Thyroid gland (tissue), 4 donors: ENCODE measurements at regions not wholly inside any gene's neighbourhood (a gene's known extent, or its start where the extent isn't known, plus 50 kb on each side); places are given as distances from the start of the nearest gene placed in this dataset.

Source experiments
- DNase-seq, 2 donors: peaks; one replicate each; pipeline ENCODE4 v3.0.0-alpha.2; 2019
- H3K27ac ChIP-seq, 3 donors: fragments of 200-600 bp; sonication (generic); 1 replicate in 2 of 3; 2 replicates in 1 of 3; pipeline ENCODE4 v1.5.1; 2016 to 2019; ENCODE audit warnings: mild to moderate bottlenecking in 1 of 3, moderate library complexity in 1 of 3
- H3K27me3 ChIP-seq: fragments of 200-600 bp; sonication (generic); one replicate; pipeline ENCODE4 v1.5.1; 2019
- H3K36me3 ChIP-seq, 2 donors: fragments of 200-600 bp; sonication (generic); one replicate each; pipeline ENCODE4 v1.5.1; 2016 to 2019
- H3K4me1 ChIP-seq, 2 donors: fragments of 200-600 bp; sonication (generic); one replicate each; pipeline ENCODE4 v1.5.1; 2017 to 2019
- H3K4me3 ChIP-seq, 3 donors: fragments of 200-600 bp; sonication (generic); replicated peaks in 1 of 3; 1 replicate in 2 of 3; 2 replicates in 1 of 3; pipeline ENCODE4 v1.5.1; 2016; ENCODE audit warnings: mild to moderate bottlenecking in 1 of 3
- H3K9me3 ChIP-seq: fragments of 200-600 bp; sonication (generic); one replicate; pipeline ENCODE4 v1.5.1; 2017
- POLR2A ChIP-seq, 2 donors: fragments of 450-650 bp; IDR thresholded peaks; one replicate each; pipeline ENCODE4 v1.6.1; 2017; ENCODE audit warnings: antibody characterized with exemption in 2 of 2, mild to moderate bottlenecking in 2 of 2, moderate library complexity in 1 of 2
- WGBS, 2 donors: methylation state at CpG; one replicate each; pipeline ENCODE4 v1.1.5; 2017; 5-methylcytosine and 5-hydroxymethylcytosine counted together
- intact Hi-C: fragments of 100-400 bp; cut with DNase I; formaldehyde crosslinking; loops from one replicate; pipeline ENCODE4 v1.15.1; 2023
- TF ChIP-seq, protein P1 (sequence below), 6 experiments: fragments of 200-600 bp in 3 of 6; fragments of 450-650 bp in 3 of 6; sonication (generic) in 3 of 6; IDR thresholded peaks; one replicate each; pipeline ENCODE4 v1.5.1; 2016 to 2019; ENCODE audit warnings: antibody characterized with exemption in 6 of 6, mild to moderate bottlenecking in 2 of 6, inconsistent platforms in 1 of 6, moderate library complexity in 1 of 6

DNA sequence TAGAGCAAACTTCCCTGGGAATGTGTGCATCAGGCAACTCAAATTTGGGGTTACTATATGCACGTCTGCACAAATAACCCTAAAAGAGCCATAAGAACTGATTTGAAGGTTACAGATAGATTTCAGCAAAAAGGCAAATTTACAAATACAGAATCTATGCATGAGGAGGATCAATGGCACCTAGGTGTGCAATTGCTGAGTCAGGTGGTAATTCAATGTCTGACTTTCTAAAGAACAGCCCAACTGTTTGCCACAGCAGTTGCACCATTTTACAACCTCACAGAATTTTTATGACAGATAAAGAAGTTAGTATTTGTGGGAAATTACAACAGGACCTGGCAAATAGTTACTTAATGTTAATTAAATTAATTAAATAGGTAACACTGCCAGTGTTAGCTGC is 405.5 kb downstream of the TMEM114 start:
- TF ChIP-seq POLR2A (IDR thresholded peaks at IDR 0.05): no peak
- TF ChIP-seq, protein P1, sequence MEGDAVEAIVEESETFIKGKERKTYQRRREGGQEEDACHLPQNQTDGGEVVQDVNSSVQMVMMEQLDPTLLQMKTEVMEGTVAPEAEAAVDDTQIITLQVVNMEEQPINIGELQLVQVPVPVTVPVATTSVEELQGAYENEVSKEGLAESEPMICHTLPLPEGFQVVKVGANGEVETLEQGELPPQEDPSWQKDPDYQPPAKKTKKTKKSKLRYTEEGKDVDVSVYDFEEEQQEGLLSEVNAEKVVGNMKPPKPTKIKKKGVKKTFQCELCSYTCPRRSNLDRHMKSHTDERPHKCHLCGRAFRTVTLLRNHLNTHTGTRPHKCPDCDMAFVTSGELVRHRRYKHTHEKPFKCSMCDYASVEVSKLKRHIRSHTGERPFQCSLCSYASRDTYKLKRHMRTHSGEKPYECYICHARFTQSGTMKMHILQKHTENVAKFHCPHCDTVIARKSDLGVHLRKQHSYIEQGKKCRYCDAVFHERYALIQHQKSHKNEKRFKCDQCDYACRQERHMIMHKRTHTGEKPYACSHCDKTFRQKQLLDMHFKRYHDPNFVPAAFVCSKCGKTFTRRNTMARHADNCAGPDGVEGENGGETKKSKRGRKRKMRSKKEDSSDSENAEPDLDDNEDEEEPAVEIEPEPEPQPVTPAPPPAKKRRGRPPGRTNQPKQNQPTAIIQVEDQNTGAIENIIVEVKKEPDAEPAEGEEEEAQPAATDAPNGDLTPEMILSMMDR (IDR thresholded peaks at IDR 0.05): no peak
- Histone ChIP-seq H3K27me3 (no peaks in the 10 kb centered on the region), H3K4me3 (no peak overlapping the region), H3K27ac (no peak overlapping the region), H3K36me3 (no peaks in the 10 kb centered on the region), H3K9me3 (no peaks in the 10 kb centered on the region), H3K4me1 (no peaks in the 10 kb centered on the region)
- no peak for DNase-seq
- WGBS, 2 donors: 91 to 100% methylated on average over 1 of the region's 1 CpG
- intact Hi-C loops: no loop called here

DNA sequence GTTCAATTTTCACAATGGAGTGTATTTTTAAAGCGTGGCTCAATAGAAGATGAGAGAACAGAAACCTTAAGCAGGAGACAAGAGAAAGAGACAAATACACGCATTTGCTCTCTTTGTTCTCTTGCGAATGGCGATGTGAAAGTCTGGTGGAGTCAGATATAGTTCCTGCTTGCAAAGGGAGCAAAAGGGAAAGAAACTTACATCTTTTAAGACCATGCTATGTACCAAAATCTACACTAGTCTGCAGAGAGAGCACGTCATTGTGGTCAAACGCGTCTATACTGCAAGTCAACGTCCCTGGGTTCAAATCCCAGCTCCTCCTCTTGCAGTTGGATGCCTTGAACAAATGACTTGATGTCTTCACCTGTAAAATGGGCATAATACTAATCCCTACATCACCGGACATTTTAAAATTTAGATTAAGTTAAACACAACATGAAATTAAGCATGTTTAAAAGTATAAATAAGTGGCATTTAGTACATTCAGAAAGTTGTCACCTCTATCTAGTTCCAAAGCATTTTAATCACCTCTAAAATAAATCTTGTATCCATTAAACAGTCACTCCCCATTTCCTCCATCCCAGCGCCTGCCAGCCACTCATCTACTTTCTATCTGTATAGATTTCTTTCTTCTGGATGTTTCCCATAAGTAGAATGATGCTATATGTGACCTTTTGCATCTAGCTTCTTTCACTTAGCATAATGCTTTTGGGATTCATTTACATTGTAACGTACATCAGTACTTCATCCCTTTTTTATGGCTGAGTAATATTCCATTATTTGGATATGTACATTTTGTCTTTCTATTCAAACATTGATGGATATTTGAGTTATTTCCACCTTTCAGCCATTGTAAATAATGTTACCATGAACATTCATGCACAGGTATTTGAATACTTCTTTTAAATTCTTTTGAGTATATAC is 406.9 kb downstream of the TMEM114 start:
- H3K4me3 ChIP-seq: no peak overlapping the region
- TF ChIP-seq, protein P1 (IDR thresholded peaks at IDR 0.05): no peak
- TF ChIP-seq POLR2A (IDR thresholded peaks at IDR 0.05): no peak
- no peaks in the 10 kb centered on the region for H3K4me1 ChIP-seq
- H3K36me3 ChIP-seq: no peaks in the 10 kb centered on the region
- intact Hi-C loops: no loop called here
- DNase-seq: no peak
- WGBS, 2 donors: 81 to 85% methylated on average over 11 of the region's 11 CpGs
- no peaks in the 10 kb centered on the region for H3K9me3 ChIP-seq
- no peaks in the 10 kb centered on the region for H3K27me3 ChIP-seq
- H3K27ac ChIP-seq: no peak overlapping the region

DNA sequence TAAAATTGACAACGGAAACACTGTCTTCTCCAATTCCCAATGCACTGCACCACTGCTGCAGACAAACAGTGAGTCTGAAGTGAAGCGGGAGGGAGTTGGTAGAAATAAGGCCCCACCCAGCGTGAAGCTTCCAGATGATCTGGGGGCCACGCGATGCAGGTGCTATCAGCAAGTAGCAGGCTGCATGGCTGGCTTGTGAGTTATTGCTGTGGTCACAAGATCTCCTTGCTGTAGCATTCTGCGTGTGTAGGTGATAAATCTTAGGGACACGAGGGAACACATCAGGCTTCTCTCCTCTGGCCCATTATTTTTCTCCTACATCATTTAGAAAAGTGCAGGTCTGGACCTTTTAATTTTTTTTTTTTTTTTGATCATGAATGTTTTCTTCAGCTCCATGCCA is 407.6 kb downstream of the TMEM114 start:
- Histone ChIP-seq H3K9me3 (no peaks in the 10 kb centered on the region), H3K27ac (no peak overlapping the region), H3K4me3 (no peak overlapping the region), H3K4me1 (no peaks in the 10 kb centered on the region), H3K36me3 (no peaks in the 10 kb centered on the region), H3K27me3 (no peaks in the 10 kb centered on the region)
- WGBS, 2 donors: 66 to 81% methylated on average over 7 of the region's 7 CpGs
- intact Hi-C loops: no loop called here
- TF ChIP-seq, protein P1 (IDR thresholded peaks at IDR 0.05): no peak
- TF ChIP-seq POLR2A (IDR thresholded peaks at IDR 0.05): no peak
- no peak for DNase-seq

GRCh38 chr16:8179615-8180014 is 410.7 kb downstream of the TMEM114 start:
- Histone ChIP-seq H3K27me3 (no peaks in the 10 kb centered on the region), H3K4me1 (no peaks in the 10 kb centered on the region), H3K9me3 (no peaks in the 10 kb centered on the region), H3K27ac (no peak overlapping the region), H3K4me3 (no peak overlapping the region), H3K36me3 (no peaks in the 10 kb centered on the region)
- DNase-seq: no peak
- intact Hi-C loops: loop anchor here (10.0 kb wide), 1 partner anchor 1495 kb away; no protein-coding TSS in a partner anchor
- no peak for TF ChIP-seq POLR2A (IDR thresholded peaks at IDR 0.05)
- TF ChIP-seq, protein P1 (IDR thresholded peaks at IDR 0.05): no peak
- 26 to 34% methylated on average over 5 of the region's 5 CpGs for WGBS, 2 donors

DNA sequence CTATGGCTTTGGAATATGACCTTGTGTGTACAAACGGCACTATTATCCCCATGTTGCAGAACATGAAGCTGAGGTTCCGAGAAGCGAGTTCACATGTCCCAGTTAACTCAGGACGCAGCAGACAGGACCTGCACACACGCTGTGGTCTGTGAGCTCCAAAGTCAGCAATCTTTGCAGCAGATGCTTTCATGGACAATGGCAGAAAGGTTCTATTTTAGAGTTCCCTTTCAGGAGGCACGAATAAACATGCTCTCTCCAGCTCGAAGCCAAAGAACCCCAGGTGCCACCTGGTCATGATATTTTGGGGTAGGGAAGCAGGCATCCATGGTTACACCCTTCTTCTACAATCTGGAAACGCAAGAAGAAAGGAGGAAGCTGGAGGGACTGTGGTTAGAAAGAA is 412.0 kb downstream of the TMEM114 start:
- 88 to 92% methylated on average over 8 of the region's 8 CpGs for WGBS, 2 donors

More for the DNA sequence above, 412.0 kb downstream of the TMEM114 start:
- Histone ChIP-seq H3K36me3 (no peaks in the 10 kb centered on the region), H3K9me3 (no peaks in the 10 kb centered on the region), H3K4me1 (no peaks in the 10 kb centered on the region), H3K27ac (no peak overlapping the region), H3K4me3 (no peak overlapping the region), H3K27me3 (no peaks in the 10 kb centered on the region)
- intact Hi-C loops: loop anchor here (10.0 kb wide), 1 partner anchor 1493 kb away; no protein-coding TSS in a partner anchor
- TF ChIP-seq, protein P1 (IDR thresholded peaks at IDR 0.05): no peak
- TF ChIP-seq POLR2A (IDR thresholded peaks at IDR 0.05): no peak
- DNase-seq: no peak
